ENCODE measurements at regions not wholly inside any gene's neighbourhood (a gene's known extent, or its start where the extent isn't known, plus 50 kb on each side); places are given as distances from the start of the nearest gene placed in this dataset.

- H3K56ac ChIP-seq (ENCODE audit: extremely low read depth, insufficient read depth, low read length), result no peak overlapping the region
- ChIA-PET POLR2A (ENCODE audit: unreplicated experiment) (no interaction called here), CTCF (no interaction called here)
- no peak overlapping the region for H2BK120ac ChIP-seq (ENCODE audit: low read depth, low read length)
- no CpG with 5 or more reads among the region's 5 CpGs for WGBS, 2 experiments (ENCODE audit: extremely low coverage in 2 of 2, insufficient read length in 1 of 2)
- no peak overlapping the region for H2AK9ac ChIP-seq (replicated peaks; ENCODE audit: low read depth, low read length, poor library complexity)
- H3K14ac ChIP-seq (replicated peaks; ENCODE audit: low read depth, low read length), result no peak overlapping the region
- no peak overlapping the region for H3K4me2 ChIP-seq (ENCODE audit: low read depth, low read length)
- TF ChIP-seq MXI1 (IDR thresholded peaks at IDR 0.05; ENCODE audit: borderline replicate concordance, low read depth, low read length) (no peak), CTCF (conservative IDR thresholded peaks at IDR 0.05; ENCODE audit: low read depth, low read length) (no peak), ELK1 (IDR thresholded peaks at IDR 0.05; ENCODE audit: borderline replicate concordance, low read depth, low read length) (no peak), RCOR1 (IDR thresholded peaks at IDR 0.05; ENCODE audit: insufficient replicate concordance, low read length) (no peak), SMC3 (IDR thresholded peaks at IDR 0.05; ENCODE audit: low read depth, low read length) (no peak)
- H3K23ac ChIP-seq (ENCODE audit: low read depth, low read length), result no peak overlapping the region
- ATAC-seq (ENCODE audit: low read depth) (no peak), DNase-seq (no peak)
- H3K27me3 ChIP-seq (ENCODE audit: control insufficient read depth, insufficient read depth, low read length), result no peaks in the 10 kb centered on the region
- H2AFZ ChIP-seq (replicated peaks; ENCODE audit: low read length, poor library complexity), result no peak overlapping the region
- H3K4ac ChIP-seq (ENCODE audit: low read depth, low read length), result no peak overlapping the region
- no peaks in the 10 kb centered on the region for H3K9me1 ChIP-seq (ENCODE audit: insufficient read depth, low read length)
- H3K18ac ChIP-seq (ENCODE audit: low read depth, low read length), result no peak overlapping the region
- no peak overlapping the region for H2AK5ac ChIP-seq (ENCODE audit: low read depth, low read length)
- H3K9ac ChIP-seq (ENCODE audit: low read depth, low read length), result no peak overlapping the region
- no peaks in the 10 kb centered on the region for H3K36me3 ChIP-seq (ENCODE audit: control insufficient read depth, insufficient read depth, low read length)
- H4K91ac ChIP-seq (ENCODE audit: insufficient read depth, low read depth, low read length), result no peak overlapping the region
- in situ Hi-C loops (cut with MboI; ENCODE audit: low sequenced_read_pairs), result no loop called here
- no peak overlapping the region for H2BK5ac ChIP-seq (ENCODE audit: low read depth, low read length, poor library complexity, severe bottlenecking)
- no peak overlapping the region for H4K8ac ChIP-seq (ENCODE audit: low read depth in 2 of 2, low read length in 2 of 2)
- dilution Hi-C loops (cut with HindIII; ENCODE audit: low sequenced_read_pairs, unreplicated experiment), result no loop called here
- peaks cover 6% of the 10 kb centered on the region for H3K9me3 ChIP-seq (ENCODE audit: control insufficient read depth, insufficient read depth, low read length)
- intact Hi-C loops (cut with micrococcal nuclease), result no loop called here
- no peak overlapping the region for H3K4me3 ChIP-seq (ENCODE audit: insufficient read depth, low read depth, low read length)
- H4K5ac ChIP-seq (ENCODE audit: low read depth, low read length), result no peak overlapping the region
- no peaks in the 10 kb centered on the region for H3K79me1 ChIP-seq (ENCODE audit: low read depth in 1 of 2, low read length in 2 of 2)
- H3K4me1 ChIP-seq (ENCODE audit: control insufficient read depth, insufficient read depth, low read length), result no peaks in the 10 kb centered on the region
- BruUV-seq (replicated peaks), result no TSS peak
- H2BK20ac ChIP-seq (ENCODE audit: low read depth, low read length), result no peak overlapping the region
- no peak overlapping the region for H2BK15ac ChIP-seq (ENCODE audit: low read depth, low read length)
- no peak overlapping the region for H3K27ac ChIP-seq (ENCODE audit: insufficient read depth, low read length)
- no peaks in the 10 kb centered on the region for H4K20me1 ChIP-seq (ENCODE audit: insufficient read depth, low read length)
Measured at GRCh38 chr7:9013940-9014339, 580.5 kb downstream of the NXPH1 start.

All from IMR-90 (cell line).